Left kidney (tissue), 1 donor: ENCODE measurements at regions not wholly inside any gene's neighbourhood (a gene's known extent, or its start where the extent isn't known, plus 50 kb on each side); places are given as distances from the start of the nearest gene placed in this dataset.
"Not testable (repeated sequence)": the region's sequence is repeated elsewhere in the genome, so short reads cannot be mapped to it uniquely, and the experiment has no call there.

Experiments
- DNase-seq: peaks from one replicate; pipeline ENCODE4 v3.0.0-alpha.2; 2013

- DNase-seq, result no peak
Observed at GRCh38 chr4:59615316-59615715, 1584.8 kb upstream of the ADGRL3 start.

GRCh38 chr4:59629348-59629747, 1570.8 kb upstream of the ADGRL3 start:
- DNase-seq, result no peak

GRCh38 chr4:59630235-59630634, 1569.9 kb upstream of the ADGRL3 start:
- DNase-seq, result no peak

- no peak for DNase-seq
Observed at GRCh38 chr4:59630922-59631321, 1569.2 kb upstream of the ADGRL3 start.

GRCh38 chr4:59637596-59637995, 1562.5 kb upstream of the ADGRL3 start:
- no peak for DNase-seq

- no peak for DNase-seq
Observed at GRCh38 chr4:59643682-59644081, 1556.4 kb upstream of the ADGRL3 start.

- DNase-seq, result no peak
Observed at GRCh38 chr4:59644765-59645164, 1555.4 kb upstream of the ADGRL3 start.

- DNase-seq, result no peak
Observed at GRCh38 chr4:59646082-59646481, 1554.0 kb upstream of the ADGRL3 start.

GRCh38 chr4:59647011-59647410, 1553.1 kb upstream of the ADGRL3 start:
- no peak for DNase-seq

GRCh38 chr4:59647500-59647899, 1552.6 kb upstream of the ADGRL3 start:
- DNase-seq, result no peak

- no peak for DNase-seq
Observed at GRCh38 chr4:59650861-59651260, 1549.3 kb upstream of the ADGRL3 start.

GRCh38 chr4:59655996-59656395, 1544.1 kb upstream of the ADGRL3 start:
- no peak for DNase-seq

GRCh38 chr4:59664771-59665170, 1535.4 kb upstream of the ADGRL3 start:
- no peak for DNase-seq

- no peak for DNase-seq
Observed at GRCh38 chr4:59666645-59667044, 1533.5 kb upstream of the ADGRL3 start.

GRCh38 chr4:59671037-59671436, 1529.1 kb upstream of the ADGRL3 start:
- DNase-seq, result no peak

- no peak for DNase-seq
Observed at GRCh38 chr4:59676389-59676788, 1523.7 kb upstream of the ADGRL3 start.

GRCh38 chr4:59676992-59677391, 1523.1 kb upstream of the ADGRL3 start:
- DNase-seq, result not testable (repeated sequence)

GRCh38 chr4:59685626-59686025, 1514.5 kb upstream of the ADGRL3 start:
- DNase-seq, result no peak

- no peak for DNase-seq
Observed at GRCh38 chr4:59689149-59689548, 1511.0 kb upstream of the ADGRL3 start.

GRCh38 chr4:59695355-59696053, 1504.6 kb upstream of the ADGRL3 start:
- no peak for DNase-seq

GRCh38 chr4:59698041-59698440, 1502.1 kb upstream of the ADGRL3 start:
- no peak for DNase-seq

- no peak for DNase-seq
Observed at GRCh38 chr4:59700651-59701050, 1499.5 kb upstream of the ADGRL3 start.

- DNase-seq, result no peak
Observed at GRCh38 chr4:59704616-59705015, 1495.5 kb upstream of the ADGRL3 start.

GRCh38 chr4:59712470-59712869, 1487.7 kb upstream of the ADGRL3 start:
- DNase-seq, result no peak

- not testable (repeated sequence) for DNase-seq
Observed at GRCh38 chr4:59724286-59724685, 1475.8 kb upstream of the ADGRL3 start.
